PC-9 (cell line): ENCODE measurements at regions not wholly inside any gene's neighbourhood (a gene's known extent, or its start where the extent isn't known, plus 50 kb on each side); places are given as distances from the start of the nearest gene placed in this dataset.

Source experiments
- CTCF ChIP-seq: fragments of 200-600 bp; sonication (generic); conservative IDR thresholded peaks from 2 replicates; pipeline ENCODE4 v1.6.1; 2017; ENCODE audit warnings: mixed run types, antibody characterized with exemption, mild to moderate bottlenecking, moderate library complexity
- EZH2 ChIP-seq: fragments of 200-600 bp; sonication (generic); IDR thresholded peaks from 2 replicates; pipeline ENCODE4 v1.8.0; 2017; ENCODE audit warnings: antibody characterized with exemption, low read depth

- TF ChIP-seq CTCF (no peak), EZH2 (no peak)
Measured at GRCh38 chr3:180250172-180250571, 213.4 kb upstream of the PEX5L start.
